ENCODE measurements at regions not wholly inside any gene's neighbourhood (a gene's known extent, or its start where the extent isn't known, plus 50 kb on each side); places are given as distances from the start of the nearest gene placed in this dataset.

- TF ChIP-seq REST (IDR thresholded peaks at IDR 0.05) (no peak), NR2F2 (IDR thresholded peaks at IDR 0.05) (no peak), SP1 (IDR thresholded peaks at IDR 0.05) (no peak), GABPA (IDR thresholded peaks at IDR 0.05 in 1 of 2, conservative IDR thresholded peaks at IDR 0.05 in 1 of 2) (no peak), JUND (IDR thresholded peaks at IDR 0.05) (no peak), TAF1 (conservative IDR thresholded peaks at IDR 0.05) (no peak), MAX (IDR thresholded peaks at IDR 0.05) (no peak)
- TF ChIP-seq, protein P1, sequence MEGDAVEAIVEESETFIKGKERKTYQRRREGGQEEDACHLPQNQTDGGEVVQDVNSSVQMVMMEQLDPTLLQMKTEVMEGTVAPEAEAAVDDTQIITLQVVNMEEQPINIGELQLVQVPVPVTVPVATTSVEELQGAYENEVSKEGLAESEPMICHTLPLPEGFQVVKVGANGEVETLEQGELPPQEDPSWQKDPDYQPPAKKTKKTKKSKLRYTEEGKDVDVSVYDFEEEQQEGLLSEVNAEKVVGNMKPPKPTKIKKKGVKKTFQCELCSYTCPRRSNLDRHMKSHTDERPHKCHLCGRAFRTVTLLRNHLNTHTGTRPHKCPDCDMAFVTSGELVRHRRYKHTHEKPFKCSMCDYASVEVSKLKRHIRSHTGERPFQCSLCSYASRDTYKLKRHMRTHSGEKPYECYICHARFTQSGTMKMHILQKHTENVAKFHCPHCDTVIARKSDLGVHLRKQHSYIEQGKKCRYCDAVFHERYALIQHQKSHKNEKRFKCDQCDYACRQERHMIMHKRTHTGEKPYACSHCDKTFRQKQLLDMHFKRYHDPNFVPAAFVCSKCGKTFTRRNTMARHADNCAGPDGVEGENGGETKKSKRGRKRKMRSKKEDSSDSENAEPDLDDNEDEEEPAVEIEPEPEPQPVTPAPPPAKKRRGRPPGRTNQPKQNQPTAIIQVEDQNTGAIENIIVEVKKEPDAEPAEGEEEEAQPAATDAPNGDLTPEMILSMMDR (IDR thresholded peaks at IDR 0.05; ENCODE audit: low read depth, low read length, missing input control) = no peak
- TF ChIP-seq, protein P2, sequence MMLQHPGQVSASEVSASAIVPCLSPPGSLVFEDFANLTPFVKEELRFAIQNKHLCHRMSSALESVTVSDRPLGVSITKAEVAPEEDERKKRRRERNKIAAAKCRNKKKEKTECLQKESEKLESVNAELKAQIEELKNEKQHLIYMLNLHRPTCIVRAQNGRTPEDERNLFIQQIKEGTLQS (IDR thresholded peaks at IDR 0.05) = no peak
Measured at GRCh38 chr2:215633360-215633759, 197.5 kb upstream of the FN1 start.

Measured in liver (tissue), 3 donors.